Neural cell (in vitro differentiated cells): ENCODE measurements at regions not wholly inside any gene's neighbourhood (a gene's known extent, or its start where the extent isn't known, plus 50 kb on each side); places are given as distances from the start of the nearest gene placed in this dataset.

Experiments
- CTCF ChIP-seq: fragments of 450-650 bp; IDR thresholded peaks from 2 replicates; pipeline ENCODE4 v1.5.1; 2014; ENCODE audit warnings: antibody characterized with exemption, mild to moderate bottlenecking, moderate library complexity; ENCODE audit not compliant: poor library complexity, severe bottlenecking
- EP300 ChIP-seq: fragments of 450-650 bp; conservative IDR thresholded peaks from 2 replicates; pipeline ENCODE4 v1.6.1; 2014; ENCODE audit warnings: antibody characterized with exemption, mild to moderate bottlenecking, moderate library complexity; ENCODE audit not compliant: poor library complexity, severe bottlenecking
- EZH2 ChIP-seq: fragments of 200-600, 300-800 bp; shearing (Covaris generic), sonication (generic); IDR thresholded peaks from 2 replicates; pipeline ENCODE4 v1.6.1; 2014; ENCODE audit warnings: antibody characterized with exemption, low read length, borderline replicate concordance, mild to moderate bottlenecking; ENCODE audit not compliant: insufficient read depth, poor library complexity, severe bottlenecking
- MXI1 ChIP-seq: fragments of 450-650 bp; conservative IDR thresholded peaks from 2 replicates; pipeline ENCODE4 v1.6.1; 2014; ENCODE audit warnings: antibody characterized with exemption, mild to moderate bottlenecking; ENCODE audit not compliant: poor library complexity, severe bottlenecking
- POLR2AphosphoS5 ChIP-seq: IDR thresholded peaks from 2 replicates; pipeline ENCODE4 v1.6.1; 2012
- RAD21 ChIP-seq: fragments of 450-650 bp; conservative IDR thresholded peaks from 2 replicates; pipeline ENCODE4 v1.6.1; 2014; ENCODE audit warnings: antibody characterized with exemption, mild to moderate bottlenecking, moderate library complexity
- SMC3 ChIP-seq: fragments of 450-650 bp; conservative IDR thresholded peaks from 2 replicates; pipeline ENCODE4 v1.6.1; 2014; ENCODE audit warnings: antibody characterized with exemption, mild to moderate bottlenecking, moderate library complexity; ENCODE audit not compliant: poor library complexity

GRCh38 chr2:125168442-125168841 lies 1143.4 kb downstream of the CNTNAP5 start:
- TF ChIP-seq POLR2AphosphoS5 = no peak
- TF ChIP-seq CTCF = no peak
- TF ChIP-seq EP300 = no peak
- no peak for TF ChIP-seq RAD21
- no peak for TF ChIP-seq EZH2
- TF ChIP-seq SMC3 = no peak
- TF ChIP-seq MXI1 = no peak
